ENCODE measurements at regions not wholly inside any gene's neighbourhood (a gene's known extent, or its start where the extent isn't known, plus 50 kb on each side); places are given as distances from the start of the nearest gene placed in this dataset.

- TF ChIP-seq CTCF (IDR thresholded peaks at IDR 0.05) (no peak), POLR2A (IDR thresholded peaks at IDR 0.05) (no peak)
Observed at GRCh38 chr10:83734278-83734677, 405.0 kb upstream of the GHITM start.

Data from thyroid gland (tissue), 4 donors.